22Rv1 (cell line): ENCODE measurements at regions not wholly inside any gene's neighbourhood (a gene's known extent, or its start where the extent isn't known, plus 50 kb on each side); places are given as distances from the start of the nearest gene placed in this dataset.

ENCODE experiments used
- CTCF ChIP-seq: fragments of 450-650 bp; IDR thresholded peaks from 2 replicates; pipeline ENCODE4 v1.5.1; 2017; ENCODE audit warnings: mild to moderate bottlenecking
- ZFX ChIP-seq: fragments of 450-650 bp; IDR thresholded peaks from 2 replicates; pipeline ENCODE4 v1.6.1; 2017; ENCODE audit warnings: antibody characterized with exemption, borderline replicate concordance

- TF ChIP-seq CTCF = no peak
- no peak for TF ChIP-seq ZFX
Observed at GRCh38 chr5:171535162-171535561, 115.7 kb downstream of the FGF18 start.
